ENCODE measurements at regions not wholly inside any gene's neighbourhood (a gene's known extent, or its start where the extent isn't known, plus 50 kb on each side); places are given as distances from the start of the nearest gene placed in this dataset.
"Not testable (repeated sequence)": the region's sequence is repeated elsewhere in the genome, so short reads cannot be mapped to it uniquely, and the experiment has no call there.

GRCh38 chr4:118539412-118540077, 145.6 kb upstream of the METTL14 start:
- not testable (repeated sequence) for H3K36me3 ChIP-seq (ENCODE audit: insufficient read depth, low read length); H3K4me3 ChIP-seq (ENCODE audit: low read length); H3K9me3 ChIP-seq (ENCODE audit: low read length); H3K9me2 ChIP-seq (ENCODE audit: insufficient read depth, low read length); H3F3A ChIP-seq (ENCODE audit: insufficient read depth, low read length, poor library complexity, severe bottlenecking); H3K79me2 ChIP-seq (replicated peaks; ENCODE audit: insufficient read depth, low read length); H3K9ac ChIP-seq (ENCODE audit: low read length); H4K20me1 ChIP-seq (ENCODE audit: insufficient read depth); H2AFZ ChIP-seq (ENCODE audit: low read depth, low read length); H3K27me3 ChIP-seq (ENCODE audit: insufficient read depth, low read depth, low read length); H3K4me2 ChIP-seq (ENCODE audit: low read length); H3K27ac ChIP-seq (ENCODE audit: low read length)
- peak; percentile 46 for TF ChIP-seq RAD21 (conservative IDR thresholded peaks at IDR 0.05)
- peak; percentile 35 for TF ChIP-seq SMC3 (conservative IDR thresholded peaks at IDR 0.05; ENCODE audit: poor library complexity)
- peak; percentile 50 for TF ChIP-seq CTCF (IDR thresholded peaks at IDR 0.05; ENCODE audit: poor library complexity, severe bottlenecking)

GRCh38 chr4:118556576-118556975, 128.6 kb upstream of the METTL14 start:
- H3K4me3 ChIP-seq (ENCODE audit: low read length); H4K20me1 ChIP-seq (ENCODE audit: insufficient read depth); H3K9me3 ChIP-seq (ENCODE audit: low read length); H3K9ac ChIP-seq (ENCODE audit: low read length); H3K4me2 ChIP-seq (ENCODE audit: low read length); H3K27ac ChIP-seq (ENCODE audit: low read length); H2AFZ ChIP-seq (ENCODE audit: low read depth, low read length); H3F3A ChIP-seq (ENCODE audit: insufficient read depth, low read length, poor library complexity, severe bottlenecking); H3K79me2 ChIP-seq (replicated peaks; ENCODE audit: insufficient read depth, low read length); H3K36me3 ChIP-seq (ENCODE audit: insufficient read depth, low read length); H3K9me2 ChIP-seq (ENCODE audit: insufficient read depth, low read length); H3K27me3 ChIP-seq (ENCODE audit: insufficient read depth, low read depth, low read length): not testable (repeated sequence)

- Histone ChIP-seq H3K9me2 (ENCODE audit: insufficient read depth, low read length) (no peaks in the 10 kb centered on the region), H3F3A (ENCODE audit: insufficient read depth, low read length, poor library complexity, severe bottlenecking) (no peaks in the 10 kb centered on the region), H3K79me2 (replicated peaks; ENCODE audit: insufficient read depth, low read length) (no peaks in the 10 kb centered on the region), H3K9ac (ENCODE audit: low read length) (no peak overlapping the region), H3K27ac (ENCODE audit: low read length) (no peak overlapping the region), H3K9me3 (ENCODE audit: low read length) (no peaks in the 10 kb centered on the region), H3K36me3 (ENCODE audit: insufficient read depth, low read length) (no peaks in the 10 kb centered on the region), H3K27me3 (ENCODE audit: insufficient read depth, low read depth, low read length) (no peaks in the 10 kb centered on the region), H3K4me3 (ENCODE audit: low read length) (no peak overlapping the region), H2AFZ (ENCODE audit: low read depth, low read length) (no peak overlapping the region), H4K20me1 (ENCODE audit: insufficient read depth) (no peaks in the 10 kb centered on the region), H3K4me2 (ENCODE audit: low read length) (no peak overlapping the region)
- TF ChIP-seq RAD21 (conservative IDR thresholded peaks at IDR 0.05) = no peak
- TF ChIP-seq TAF1 (IDR thresholded peaks at IDR 0.05; ENCODE audit: low read depth) = no peak
- no peak for TF ChIP-seq POLR2AphosphoS5 (IDR thresholded peaks at IDR 0.05)
- no peak for TF ChIP-seq CTCF (IDR thresholded peaks at IDR 0.05; ENCODE audit: poor library complexity, severe bottlenecking)
- no peak for TF ChIP-seq EZH2 (IDR thresholded peaks at IDR 0.05; ENCODE audit: borderline replicate concordance, insufficient read depth, low read length, poor library complexity, severe bottlenecking)
- no peak for TF ChIP-seq EP300 (conservative IDR thresholded peaks at IDR 0.05; ENCODE audit: poor library complexity, severe bottlenecking)
- TF ChIP-seq SMC3 (conservative IDR thresholded peaks at IDR 0.05; ENCODE audit: poor library complexity) = no peak
- no peak for TF ChIP-seq REST (IDR thresholded peaks at IDR 0.05; ENCODE audit: borderline replicate concordance)
- no peak for TF ChIP-seq MXI1 (conservative IDR thresholded peaks at IDR 0.05; ENCODE audit: poor library complexity, severe bottlenecking)
Observed at GRCh38 chr4:118557298-118557851, 127.8 kb upstream of the METTL14 start.

- H3K4me2 ChIP-seq (ENCODE audit: low read length); H3F3A ChIP-seq (ENCODE audit: insufficient read depth, low read length, poor library complexity, severe bottlenecking); H3K27ac ChIP-seq (ENCODE audit: low read length); H4K20me1 ChIP-seq (ENCODE audit: insufficient read depth); H3K36me3 ChIP-seq (ENCODE audit: insufficient read depth, low read length); H3K9me2 ChIP-seq (ENCODE audit: insufficient read depth, low read length); H3K27me3 ChIP-seq (ENCODE audit: insufficient read depth, low read depth, low read length); H2AFZ ChIP-seq (ENCODE audit: low read depth, low read length); H3K4me3 ChIP-seq (ENCODE audit: low read length); H3K9me3 ChIP-seq (ENCODE audit: low read length); H3K9ac ChIP-seq (ENCODE audit: low read length); H3K79me2 ChIP-seq (replicated peaks; ENCODE audit: insufficient read depth, low read length): not testable (repeated sequence)
Observed at GRCh38 chr4:118558188-118558587, 127.0 kb upstream of the METTL14 start.

Data from neural cell (in vitro differentiated cells).